ENCODE measurements at regions not wholly inside any gene's neighbourhood (a gene's known extent, or its start where the extent isn't known, plus 50 kb on each side); places are given as distances from the start of the nearest gene placed in this dataset.

GRCh38 chr13:68025604-68026003 lies 795.5 kb upstream of the PCDH9 start:
- Histone ChIP-seq H3K4me3 (ENCODE audit: low read depth, low read length) (no peak overlapping the region), H3K36me3 (ENCODE audit: insufficient read depth) (no peaks in the 10 kb centered on the region), H3K4me1 (ENCODE audit: insufficient read depth) (no peaks in the 10 kb centered on the region), H3K27ac (ENCODE audit: low read depth) (no peak overlapping the region)
- WGBS: 60% methylated on average over 2 of the region's 2 CpGs
- no peak for DNase-seq (ENCODE audit: extremely low spot score)

- H3K27ac ChIP-seq (ENCODE audit: low read depth): no peak overlapping the region
- no peaks in the 10 kb centered on the region for H3K4me1 ChIP-seq (ENCODE audit: insufficient read depth)
- no peaks in the 10 kb centered on the region for H3K36me3 ChIP-seq (ENCODE audit: insufficient read depth)
- no peak for DNase-seq (ENCODE audit: extremely low spot score)
- WGBS: 81% methylated on average over 15 of the region's 15 CpGs
- H3K4me3 ChIP-seq (ENCODE audit: low read depth, low read length): no peak overlapping the region
Measured at GRCh38 chr13:68023838-68024581, 793.9 kb upstream of the PCDH9 start.

GRCh38 chr13:68019901-68020300 lies 789.8 kb upstream of the PCDH9 start:
- Histone ChIP-seq H3K27ac (ENCODE audit: low read depth) (no peak overlapping the region), H3K4me1 (ENCODE audit: insufficient read depth) (no peaks in the 10 kb centered on the region), H3K36me3 (ENCODE audit: insufficient read depth) (no peaks in the 10 kb centered on the region), H3K4me3 (ENCODE audit: low read depth, low read length) (no peak overlapping the region)
- DNase-seq (ENCODE audit: extremely low spot score): no peak
- WGBS: 99% methylated on average over 1 of the region's 1 CpG

GRCh38 chr13:68009546-68009945 lies 779.4 kb upstream of the PCDH9 start:
- Histone ChIP-seq H3K4me3 (ENCODE audit: low read depth, low read length) (no peak overlapping the region), H3K36me3 (ENCODE audit: insufficient read depth) (no peaks in the 10 kb centered on the region), H3K27ac (ENCODE audit: low read depth) (no peak overlapping the region), H3K4me1 (ENCODE audit: insufficient read depth) (no peaks in the 10 kb centered on the region)
- 90% methylated on average over 3 of the region's 3 CpGs for WGBS
- DNase-seq (ENCODE audit: extremely low spot score): no peak

- Histone ChIP-seq H3K4me3 (ENCODE audit: low read depth, low read length) (no peak overlapping the region), H3K36me3 (ENCODE audit: insufficient read depth) (no peaks in the 10 kb centered on the region), H3K27ac (ENCODE audit: low read depth) (no peak overlapping the region), H3K4me1 (ENCODE audit: insufficient read depth) (no peaks in the 10 kb centered on the region)
- no peak for DNase-seq (ENCODE audit: extremely low spot score)
- 53% methylated on average over 1 of the region's 1 CpG for WGBS
Measured at GRCh38 chr13:68007576-68007975, 777.4 kb upstream of the PCDH9 start.

GRCh38 chr13:67996101-67996500 lies 766.0 kb upstream of the PCDH9 start:
- WGBS: 83% methylated on average over 11 of the region's 11 CpGs
- Histone ChIP-seq H3K36me3 (ENCODE audit: insufficient read depth) (no peaks in the 10 kb centered on the region), H3K4me3 (ENCODE audit: low read depth, low read length) (no peak overlapping the region), H3K27ac (ENCODE audit: low read depth) (no peak overlapping the region), H3K4me1 (ENCODE audit: insufficient read depth) (no peaks in the 10 kb centered on the region)
- no peak for DNase-seq (ENCODE audit: extremely low spot score)

- DNase-seq (ENCODE audit: extremely low spot score): no peak
- WGBS: 84% methylated on average over 4 of the region's 4 CpGs
- no peak overlapping the region for H3K4me3 ChIP-seq (ENCODE audit: low read depth, low read length)
Measured at GRCh38 chr13:67990868-67991267, 760.7 kb upstream of the PCDH9 start.

GRCh38 chr13:67986234-67986633 lies 756.1 kb upstream of the PCDH9 start:
- H3K4me1 ChIP-seq (ENCODE audit: insufficient read depth): no peaks in the 10 kb centered on the region
- no peak overlapping the region for H3K27ac ChIP-seq (ENCODE audit: low read depth)
- no peak for DNase-seq (ENCODE audit: extremely low spot score)
- H3K4me3 ChIP-seq (ENCODE audit: low read depth, low read length): no peak overlapping the region
- 81% methylated on average over 1 of the region's 1 CpG for WGBS
- no peaks in the 10 kb centered on the region for H3K36me3 ChIP-seq (ENCODE audit: insufficient read depth)

More at GRCh38 chr13:67990868-67991267, 760.7 kb upstream of the PCDH9 start:
- H3K4me1 ChIP-seq (ENCODE audit: insufficient read depth): no peaks in the 10 kb centered on the region
- no peaks in the 10 kb centered on the region for H3K36me3 ChIP-seq (ENCODE audit: insufficient read depth)
- no peak overlapping the region for H3K27ac ChIP-seq (ENCODE audit: low read depth)

- DNase-seq (ENCODE audit: extremely low spot score): no peak
- no peak overlapping the region for H3K4me3 ChIP-seq (ENCODE audit: low read depth, low read length)
- no peaks in the 10 kb centered on the region for H3K36me3 ChIP-seq (ENCODE audit: insufficient read depth)
- no peak overlapping the region for H3K27ac ChIP-seq (ENCODE audit: low read depth)
- no peaks in the 10 kb centered on the region for H3K4me1 ChIP-seq (ENCODE audit: insufficient read depth)
- WGBS: 33% methylated on average over 2 of the region's 2 CpGs
Measured at GRCh38 chr13:67977066-67977465, 746.9 kb upstream of the PCDH9 start.

GRCh38 chr13:67971291-67971690 lies 741.2 kb upstream of the PCDH9 start:
- 79% methylated on average over 5 of the region's 5 CpGs for WGBS
- no peak overlapping the region for H3K4me3 ChIP-seq (ENCODE audit: low read depth, low read length)
- H3K27ac ChIP-seq (ENCODE audit: low read depth): no peak overlapping the region
- H3K4me1 ChIP-seq (ENCODE audit: insufficient read depth): no peaks in the 10 kb centered on the region
- no peak for DNase-seq (ENCODE audit: extremely low spot score)
- no peaks in the 10 kb centered on the region for H3K36me3 ChIP-seq (ENCODE audit: insufficient read depth)

- Histone ChIP-seq H3K27ac (ENCODE audit: low read depth) (no peak overlapping the region), H3K4me3 (ENCODE audit: low read depth, low read length) (no peak overlapping the region), H3K4me1 (ENCODE audit: insufficient read depth) (no peaks in the 10 kb centered on the region), H3K36me3 (ENCODE audit: insufficient read depth) (no peaks in the 10 kb centered on the region)
- no peak for DNase-seq (ENCODE audit: extremely low spot score)
- 67% methylated on average over 1 of the region's 1 CpG for WGBS
Measured at GRCh38 chr13:67967031-67967430, 736.9 kb upstream of the PCDH9 start.

- no peak for DNase-seq (ENCODE audit: extremely low spot score)
- no peaks in the 10 kb centered on the region for H3K4me1 ChIP-seq (ENCODE audit: insufficient read depth)
- WGBS: 83% methylated on average over 1 of the region's 1 CpG
- no peak overlapping the region for H3K27ac ChIP-seq (ENCODE audit: low read depth)
- no peak overlapping the region for H3K4me3 ChIP-seq (ENCODE audit: low read depth, low read length)
- no peaks in the 10 kb centered on the region for H3K36me3 ChIP-seq (ENCODE audit: insufficient read depth)
Measured at GRCh38 chr13:67966065-67966464, 735.9 kb upstream of the PCDH9 start.

GRCh38 chr13:67964986-67965385 lies 734.9 kb upstream of the PCDH9 start:
- 63% methylated on average over 1 of the region's 1 CpG for WGBS
- Histone ChIP-seq H3K36me3 (ENCODE audit: insufficient read depth) (no peaks in the 10 kb centered on the region), H3K27ac (ENCODE audit: low read depth) (no peak overlapping the region), H3K4me3 (ENCODE audit: low read depth, low read length) (no peak overlapping the region), H3K4me1 (ENCODE audit: insufficient read depth) (no peaks in the 10 kb centered on the region)
- no peak for DNase-seq (ENCODE audit: extremely low spot score)

GRCh38 chr13:67964091-67964490 lies 734.0 kb upstream of the PCDH9 start:
- H3K4me3 ChIP-seq (ENCODE audit: low read depth, low read length): no peak overlapping the region
- 44% methylated on average over 2 of the region's 2 CpGs for WGBS
- H3K27ac ChIP-seq (ENCODE audit: low read depth): no peak overlapping the region
- no peak for DNase-seq (ENCODE audit: extremely low spot score)
- H3K36me3 ChIP-seq (ENCODE audit: insufficient read depth): no peaks in the 10 kb centered on the region
- no peaks in the 10 kb centered on the region for H3K4me1 ChIP-seq (ENCODE audit: insufficient read depth)

- Histone ChIP-seq H3K36me3 (ENCODE audit: insufficient read depth) (no peaks in the 10 kb centered on the region), H3K4me3 (ENCODE audit: low read depth, low read length) (no peak overlapping the region), H3K27ac (ENCODE audit: low read depth) (no peak overlapping the region), H3K4me1 (ENCODE audit: insufficient read depth) (no peaks in the 10 kb centered on the region)
- no peak for DNase-seq (ENCODE audit: extremely low spot score)
- 46% methylated on average over 2 of the region's 2 CpGs for WGBS
Measured at GRCh38 chr13:67961331-67961730, 731.2 kb upstream of the PCDH9 start.

All from urinary bladder (tissue), 3 donors.